ENCODE measurements at regions not wholly inside any gene's neighbourhood (a gene's known extent, or its start where the extent isn't known, plus 50 kb on each side); places are given as distances from the start of the nearest gene placed in this dataset.

DNA sequence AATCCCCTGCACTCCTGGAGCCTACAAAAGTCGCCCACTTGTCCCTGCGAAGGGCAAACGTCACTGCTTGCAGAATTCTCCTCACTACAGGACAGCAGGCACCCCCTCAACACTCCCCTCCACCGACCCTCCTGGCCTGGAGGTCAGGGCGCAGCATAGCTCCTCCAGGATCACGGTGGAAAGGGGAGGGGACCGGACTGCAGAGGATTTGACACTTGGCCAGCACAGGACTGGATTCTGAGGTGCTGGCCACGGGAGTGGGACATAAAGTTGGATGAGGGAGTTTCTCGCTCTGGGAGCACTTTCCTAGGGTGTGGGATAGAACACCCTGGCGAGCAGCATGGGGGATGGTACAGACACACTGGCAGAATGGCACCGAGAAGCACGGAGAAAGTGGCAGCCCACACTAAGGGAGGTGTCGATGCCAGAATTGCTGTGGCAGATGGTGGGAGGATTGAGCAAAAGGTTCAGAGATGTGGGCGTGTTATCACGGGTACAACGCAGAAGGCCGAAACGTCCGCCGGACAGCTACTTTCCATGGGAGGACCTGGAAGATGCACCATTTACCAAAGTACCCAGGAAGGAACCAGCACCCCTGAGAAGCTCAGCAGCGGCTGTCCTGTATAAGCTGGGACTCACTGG is 51.4 kb upstream of the DIO3 start:
- Histone ChIP-seq H3K9ac (ENCODE audit: low read length) (no peak overlapping the region), H3K27ac (ENCODE audit: low read length) (no peak overlapping the region)
- TF ChIP-seq CTCF (IDR thresholded peaks at IDR 0.05; ENCODE audit: poor library complexity, severe bottlenecking): no peak
- TF ChIP-seq, protein P1, sequence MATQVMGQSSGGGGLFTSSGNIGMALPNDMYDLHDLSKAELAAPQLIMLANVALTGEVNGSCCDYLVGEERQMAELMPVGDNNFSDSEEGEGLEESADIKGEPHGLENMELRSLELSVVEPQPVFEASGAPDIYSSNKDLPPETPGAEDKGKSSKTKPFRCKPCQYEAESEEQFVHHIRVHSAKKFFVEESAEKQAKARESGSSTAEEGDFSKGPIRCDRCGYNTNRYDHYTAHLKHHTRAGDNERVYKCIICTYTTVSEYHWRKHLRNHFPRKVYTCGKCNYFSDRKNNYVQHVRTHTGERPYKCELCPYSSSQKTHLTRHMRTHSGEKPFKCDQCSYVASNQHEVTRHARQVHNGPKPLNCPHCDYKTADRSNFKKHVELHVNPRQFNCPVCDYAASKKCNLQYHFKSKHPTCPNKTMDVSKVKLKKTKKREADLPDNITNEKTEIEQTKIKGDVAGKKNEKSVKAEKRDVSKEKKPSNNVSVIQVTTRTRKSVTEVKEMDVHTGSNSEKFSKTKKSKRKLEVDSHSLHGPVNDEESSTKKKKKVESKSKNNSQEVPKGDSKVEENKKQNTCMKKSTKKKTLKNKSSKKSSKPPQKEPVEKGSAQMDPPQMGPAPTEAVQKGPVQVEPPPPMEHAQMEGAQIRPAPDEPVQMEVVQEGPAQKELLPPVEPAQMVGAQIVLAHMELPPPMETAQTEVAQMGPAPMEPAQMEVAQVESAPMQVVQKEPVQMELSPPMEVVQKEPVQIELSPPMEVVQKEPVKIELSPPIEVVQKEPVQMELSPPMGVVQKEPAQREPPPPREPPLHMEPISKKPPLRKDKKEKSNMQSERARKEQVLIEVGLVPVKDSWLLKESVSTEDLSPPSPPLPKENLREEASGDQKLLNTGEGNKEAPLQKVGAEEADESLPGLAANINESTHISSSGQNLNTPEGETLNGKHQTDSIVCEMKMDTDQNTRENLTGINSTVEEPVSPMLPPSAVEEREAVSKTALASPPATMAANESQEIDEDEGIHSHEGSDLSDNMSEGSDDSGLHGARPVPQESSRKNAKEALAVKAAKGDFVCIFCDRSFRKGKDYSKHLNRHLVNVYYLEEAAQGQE (IDR thresholded peaks at IDR 0.05; ENCODE audit: borderline replicate concordance): no peak
- no peak for TF ChIP-seq POLR2AphosphoS5 (IDR thresholded peaks at IDR 0.05)
- TF ChIP-seq MXI1 (conservative IDR thresholded peaks at IDR 0.05; ENCODE audit: poor library complexity, severe bottlenecking): no peak
- TF ChIP-seq RAD21 (conservative IDR thresholded peaks at IDR 0.05): no peak
- TF ChIP-seq SMC3 (conservative IDR thresholded peaks at IDR 0.05; ENCODE audit: poor library complexity): no peak
- no peak for TF ChIP-seq EZH2 (IDR thresholded peaks at IDR 0.05; ENCODE audit: borderline replicate concordance, insufficient read depth, low read length, poor library complexity, severe bottlenecking)
- TF ChIP-seq EP300 (conservative IDR thresholded peaks at IDR 0.05; ENCODE audit: poor library complexity, severe bottlenecking): no peak
- no peak for TF ChIP-seq TAF1 (IDR thresholded peaks at IDR 0.05; ENCODE audit: low read depth)

GRCh38 chr14:101511199-101511598 is 50.1 kb upstream of the DIO3 start:
- H2AFZ ChIP-seq (ENCODE audit: low read depth, low read length): no peak overlapping the region
- TF ChIP-seq EP300 (conservative IDR thresholded peaks at IDR 0.05; ENCODE audit: poor library complexity, severe bottlenecking): no peak
- TF ChIP-seq EZH2 (IDR thresholded peaks at IDR 0.05; ENCODE audit: borderline replicate concordance, insufficient read depth, low read length, poor library complexity, severe bottlenecking): no peak
- no peak for TF ChIP-seq TAF1 (IDR thresholded peaks at IDR 0.05; ENCODE audit: low read depth)
- no peak for TF ChIP-seq POLR2AphosphoS5 (IDR thresholded peaks at IDR 0.05)
- no peak for TF ChIP-seq SMC3 (conservative IDR thresholded peaks at IDR 0.05; ENCODE audit: poor library complexity)
- TF ChIP-seq, protein P1 (IDR thresholded peaks at IDR 0.05; ENCODE audit: borderline replicate concordance): no peak
- no peak for TF ChIP-seq MXI1 (conservative IDR thresholded peaks at IDR 0.05; ENCODE audit: poor library complexity, severe bottlenecking)
- TF ChIP-seq RAD21 (conservative IDR thresholded peaks at IDR 0.05): no peak
- TF ChIP-seq CTCF (IDR thresholded peaks at IDR 0.05; ENCODE audit: poor library complexity, severe bottlenecking): no peak
- H3K4me2 ChIP-seq (ENCODE audit: low read length): no peak overlapping the region
- no peaks in the 10 kb centered on the region for H4K20me1 ChIP-seq (ENCODE audit: insufficient read depth)
- no peak overlapping the region for H3K9ac ChIP-seq (ENCODE audit: low read length)
- H3F3A ChIP-seq (ENCODE audit: insufficient read depth, low read length, poor library complexity, severe bottlenecking): no peaks in the 10 kb centered on the region
- H3K27me3 ChIP-seq (ENCODE audit: insufficient read depth, low read depth, low read length): no peaks in the 10 kb centered on the region
- no peak overlapping the region for H3K27ac ChIP-seq (ENCODE audit: low read length)
- H3K4me3 ChIP-seq (ENCODE audit: low read length): no peak overlapping the region
- H3K9me3 ChIP-seq (ENCODE audit: low read length): no peaks in the 10 kb centered on the region
- no peaks in the 10 kb centered on the region for H3K9me2 ChIP-seq (ENCODE audit: insufficient read depth, low read length)
- no peaks in the 10 kb centered on the region for H3K79me2 ChIP-seq (replicated peaks; ENCODE audit: insufficient read depth, low read length)
- H3K36me3 ChIP-seq (ENCODE audit: insufficient read depth, low read length): no peaks in the 10 kb centered on the region

More for the DNA sequence above, 51.4 kb upstream of the DIO3 start:
- H3K36me3 ChIP-seq (ENCODE audit: insufficient read depth, low read length): no peaks in the 10 kb centered on the region
- no peaks in the 10 kb centered on the region for H3K9me3 ChIP-seq (ENCODE audit: low read length)
- no peaks in the 10 kb centered on the region for H3F3A ChIP-seq (ENCODE audit: insufficient read depth, low read length, poor library complexity, severe bottlenecking)
- no peak overlapping the region for H2AFZ ChIP-seq (ENCODE audit: low read depth, low read length)
- H3K79me2 ChIP-seq (replicated peaks; ENCODE audit: insufficient read depth, low read length): no peaks in the 10 kb centered on the region
- no peaks in the 10 kb centered on the region for H3K9me2 ChIP-seq (ENCODE audit: insufficient read depth, low read length)
- no peaks in the 10 kb centered on the region for H4K20me1 ChIP-seq (ENCODE audit: insufficient read depth)
- H3K27me3 ChIP-seq (ENCODE audit: insufficient read depth, low read depth, low read length): no peaks in the 10 kb centered on the region
- H3K4me2 ChIP-seq (ENCODE audit: low read length): no peak overlapping the region
- H3K4me3 ChIP-seq (ENCODE audit: low read length): no peak overlapping the region

All from neural cell (in vitro differentiated cells).